ENCODE measurements at regions not wholly inside any gene's neighbourhood (a gene's known extent, or its start where the extent isn't known, plus 50 kb on each side); places are given as distances from the start of the nearest gene placed in this dataset.

GRCh38 chr2:144239306-144239705 lies 280.6 kb downstream of the ZEB2 start:
- H3K4me3 ChIP-seq (ENCODE audit: low read depth, low read length): no peak overlapping the region
- CTCF ChIA-PET: no interaction called here

GRCh38 chr2:144237830-144238627 lies 281.9 kb downstream of the ZEB2 start:
- no peak overlapping the region for H3K4me3 ChIP-seq (ENCODE audit: low read depth, low read length)
- POLR2A ChIA-PET: no interaction called here
- no peak for TF ChIP-seq CTCF (IDR thresholded peaks at IDR 0.05; ENCODE audit: insufficient read depth, low read length, missing control alignments)
- CTCF ChIA-PET: no interaction called here
- no peak for DNase-seq (ENCODE audit: low read depth, low spot score)

More at GRCh38 chr2:144239306-144239705, 280.6 kb downstream of the ZEB2 start:
- DNase-seq (ENCODE audit: low read depth, low spot score): no peak
- POLR2A ChIA-PET: no interaction called here
- no peak for TF ChIP-seq CTCF (IDR thresholded peaks at IDR 0.05; ENCODE audit: insufficient read depth, low read length, missing control alignments)

- H3K4me3 ChIP-seq (ENCODE audit: low read depth, low read length): no peak overlapping the region
- TF ChIP-seq CTCF (IDR thresholded peaks at IDR 0.05; ENCODE audit: insufficient read depth, low read length, missing control alignments): no peak
- CTCF ChIA-PET: no interaction called here
- POLR2A ChIA-PET: no interaction called here
- DNase-seq (ENCODE audit: low read depth, low spot score): no peak
Measured at GRCh38 chr2:144237108-144237507, 282.8 kb downstream of the ZEB2 start.

- ChIA-PET POLR2A (no interaction called here), CTCF (no interaction called here)
- DNase-seq (ENCODE audit: low read depth, low spot score): no peak
- H3K4me3 ChIP-seq (ENCODE audit: low read depth, low read length): no peak overlapping the region
- no peak for TF ChIP-seq CTCF (IDR thresholded peaks at IDR 0.05; ENCODE audit: insufficient read depth, low read length, missing control alignments)
Measured at GRCh38 chr2:144235050-144235449, 284.9 kb downstream of the ZEB2 start.

- CTCF ChIA-PET: no interaction called here
- POLR2A ChIA-PET: interaction anchor here (0.6 kb wide), 1 partner anchor 49 kb away, joined by 3 read pairs; no protein-coding TSS in a partner anchor
- H3K4me3 ChIP-seq (ENCODE audit: low read depth, low read length): no peak overlapping the region
- no peak for TF ChIP-seq CTCF (IDR thresholded peaks at IDR 0.05; ENCODE audit: insufficient read depth, low read length, missing control alignments)
- no peak for DNase-seq (ENCODE audit: low read depth, low spot score)
Measured at GRCh38 chr2:144234542-144234871, 285.4 kb downstream of the ZEB2 start.

GRCh38 chr2:144233733-144234541 lies 286.0 kb downstream of the ZEB2 start:
- ChIA-PET POLR2A (interaction anchor here (0.6 kb wide), 1 partner anchor 49 kb away, joined by 3 read pairs; no protein-coding TSS in a partner anchor), CTCF (no interaction called here)
- DNase-seq (ENCODE audit: low read depth, low spot score): no peak
- TF ChIP-seq CTCF (IDR thresholded peaks at IDR 0.05; ENCODE audit: insufficient read depth, low read length, missing control alignments): no peak
- H3K4me3 ChIP-seq (ENCODE audit: low read depth, low read length): no peak overlapping the region

All from AG04449 (cell line).